HEK293T (cell line): ENCODE measurements at regions not wholly inside any gene's neighbourhood (a gene's known extent, or its start where the extent isn't known, plus 50 kb on each side); places are given as distances from the start of the nearest gene placed in this dataset.

Experiments used
- ARNT ChIP-seq: fragments of 450-650 bp; IDR thresholded peaks from 2 replicates; pipeline ENCODE4 v1.6.1; 2017; ENCODE audit warnings: mild to moderate bottlenecking
- BHLHE40 ChIP-seq: fragments of 450-650 bp; IDR thresholded peaks from 2 replicates; pipeline ENCODE4 v1.6.1; 2016; ENCODE audit warnings: mild to moderate bottlenecking, moderate library complexity, borderline replicate concordance
- ELF4 ChIP-seq: fragments of 450-650 bp; IDR thresholded peaks from 2 replicates; pipeline ENCODE4 v1.6.1; 2017; ENCODE audit warnings: antibody characterized with exemption
- HDGF ChIP-seq: fragments of 450-650 bp; IDR thresholded peaks from 2 replicates; pipeline ENCODE4 v1.6.1; 2017; ENCODE audit warnings: antibody characterized with exemption, borderline replicate concordance
- LEF1 ChIP-seq: fragments of 450-650 bp; IDR thresholded peaks from 2 replicates; pipeline ENCODE4 v1.6.1; 2017; ENCODE audit warnings: mild to moderate bottlenecking, borderline replicate concordance
- SP1 ChIP-seq: fragments of 450-650 bp; IDR thresholded peaks from 2 replicates; pipeline ENCODE4 v1.6.1; 2017
- ZNF384 ChIP-seq: fragments of 450-650 bp; IDR thresholded peaks from 2 replicates; pipeline ENCODE4 v1.6.1; 2016

- TF ChIP-seq ELF4 (no peak), LEF1 (no peak), HDGF (no peak), SP1 (no peak), BHLHE40 (no peak), ARNT (no peak), ZNF384 (no peak)
Measured at GRCh38 chr9:126108240-126108639, 218.4 kb upstream of the MVB12B start.
